GM19328 (cell line): ENCODE measurements at regions not wholly inside any gene's neighbourhood (a gene's known extent, or its start where the extent isn't known, plus 50 kb on each side); places are given as distances from the start of the nearest gene placed in this dataset.

Experiments used
- ATAC-seq: cut with Tn5 transposase; IDR thresholded peaks from one replicate; pipeline ENCODE4 v1.9.1; 2021; ENCODE audit warnings: mild to moderate bottlenecking, moderate library complexity; ENCODE audit not compliant: unreplicated experiment

- no peak for ATAC-seq
Observed at GRCh38 chr4:26020083-26020668, 106.2 kb downstream of the SMIM20 start.

- ATAC-seq, result no peak
Observed at GRCh38 chr4:26020881-26021280, 106.9 kb downstream of the SMIM20 start.

- no peak for ATAC-seq
Observed at GRCh38 chr4:26021417-26022345, 107.7 kb downstream of the SMIM20 start.

- no peak for ATAC-seq
Observed at GRCh38 chr4:26022346-26023202, 108.6 kb downstream of the SMIM20 start.

- ATAC-seq, result no peak
Observed at GRCh38 chr4:26023203-26023972, 109.4 kb downstream of the SMIM20 start.

GRCh38 chr4:26024079-26024478 lies 110.1 kb downstream of the SMIM20 start:
- no peak for ATAC-seq

- no peak for ATAC-seq
Observed at GRCh38 chr4:26028133-26028792, 114.2 kb downstream of the SMIM20 start.

GRCh38 chr4:26028793-26029567 lies 115.0 kb downstream of the SMIM20 start:
- peak; percentile 88 for ATAC-seq

GRCh38 chr4:26029568-26030131 lies 115.6 kb downstream of the SMIM20 start:
- ATAC-seq, result no peak

GRCh38 chr4:26030260-26030667 lies 116.2 kb downstream of the SMIM20 start:
- ATAC-seq, result no peak

- ATAC-seq, result no peak
Observed at GRCh38 chr4:26030780-26031179, 116.8 kb downstream of the SMIM20 start.

- ATAC-seq, result no peak
Observed at GRCh38 chr4:26031704-26032103, 117.7 kb downstream of the SMIM20 start.

GRCh38 chr4:26032142-26032541 lies 118.1 kb downstream of the SMIM20 start:
- ATAC-seq, result no peak

- no peak for ATAC-seq
Observed at GRCh38 chr4:26032630-26033317, 118.8 kb downstream of the SMIM20 start.

- no peak for ATAC-seq
Observed at GRCh38 chr4:26033389-26033788, 119.4 kb downstream of the SMIM20 start.

GRCh38 chr4:26034849-26035248 lies 120.8 kb downstream of the SMIM20 start:
- no peak for ATAC-seq

- ATAC-seq, result no peak
Observed at GRCh38 chr4:26035921-26036320, 121.9 kb downstream of the SMIM20 start.

- no peak for ATAC-seq
Observed at GRCh38 chr4:26039639-26040359, 125.8 kb downstream of the SMIM20 start.
